CD4-positive, alpha-beta T cell (primary cell): ENCODE measurements at regions not wholly inside any gene's neighbourhood (a gene's known extent, or its start where the extent isn't known, plus 50 kb on each side); places are given as distances from the start of the nearest gene placed in this dataset.

Experiments used
- ATAC-seq: fragments of 200-7000 bp; cut with Tn5 transposase; one replicate; pipeline ENCODE4 v1.10.0; 2022; ENCODE audit warnings: mild to moderate bottlenecking; ENCODE audit not compliant: poor library complexity
- CTCF ChIA-PET: fragments of 350-600 bp; sonication (Branson Sonifier 250); formaldehyde crosslinking; loops from one replicate; lab custom pipeline; 2021; ENCODE audit warnings: antibody characterized with exemption, inconsistent platforms; lab: Charles Lee
- POLR2A ChIA-PET: fragments of 350-600 bp; sonication (Branson Sonifier 250); formaldehyde crosslinking; loops from one replicate; lab custom pipeline; 2021; ENCODE audit warnings: antibody characterized with exemption, inconsistent platforms; lab: Charles Lee
- DNase-seq, 14 experiments: peaks; one replicate each; pipeline ENCODE4 v3.0.0-alpha.2; 2013 to 2020; ENCODE audit warnings: mixed read lengths in 2 of 14
- H3K27ac ChIP-seq, 2 donors: one replicate each; pipeline versions ENCODE4 v1.5.1 to v1.7.0; 2013; ENCODE audit warnings: low read length in 2 of 2, low read depth in 1 of 2, mild to moderate bottlenecking in 1 of 2
- H3K27me3 ChIP-seq, 2 experiments: 1 replicate in 1 of 2; 2 replicates in 1 of 2; pipeline versions ENCODE4 v1.6.1 to v1.7.0; 2013; ENCODE audit warnings: low read length in 2 of 2, control low read depth in 1 of 2, mild to moderate bottlenecking in 1 of 2, moderate library complexity in 1 of 2; ENCODE audit not compliant: insufficient read depth in 2 of 2, control insufficient read depth in 1 of 2
- H3K36me3 ChIP-seq: one replicate; pipeline ENCODE4 v1.6.1; 2013; ENCODE audit warnings: low read length, control low read depth; ENCODE audit not compliant: insufficient read depth
- H3K4me1 ChIP-seq: one replicate; pipeline ENCODE4 v1.6.1; 2013; ENCODE audit warnings: low read length, control low read depth; ENCODE audit not compliant: insufficient read depth
- H3K4me3 ChIP-seq: one replicate; pipeline ENCODE4 v1.5.1; 2013; ENCODE audit warnings: mild to moderate bottlenecking, low read length, moderate library complexity
- H3K9me3 ChIP-seq, 2 experiments: 1 replicate in 1 of 2; 2 replicates in 1 of 2; pipeline versions ENCODE4 v1.6.1 to v1.7.0; 2013; ENCODE audit warnings: low read length in 2 of 2, mild to moderate bottlenecking in 2 of 2, control low read depth in 1 of 2, moderate library complexity in 1 of 2; ENCODE audit not compliant: control insufficient read depth in 1 of 2, insufficient read depth in 1 of 2
- H3K27ac Mint-ChIP-seq: one replicate; pipeline ENCODE4 v1.8.0; 2020; ENCODE audit warnings: mixed read lengths
- H3K27me3 Mint-ChIP-seq: one replicate; pipeline ENCODE4 v1.8.0; 2021; ENCODE audit warnings: mixed read lengths
- H3K36me3 Mint-ChIP-seq: one replicate; pipeline ENCODE4 v1.8.0; 2021; ENCODE audit warnings: low read depth, mixed read lengths
- H3K4me1 Mint-ChIP-seq: one replicate; pipeline ENCODE4 v1.8.0; 2021; ENCODE audit warnings: low read depth, mixed read lengths
- H3K4me3 Mint-ChIP-seq: one replicate; pipeline ENCODE4 v1.8.0; 2020; ENCODE audit warnings: mild to moderate bottlenecking, mixed read lengths
- H3K9me3 Mint-ChIP-seq: one replicate; pipeline ENCODE4 v1.8.0; 2020; ENCODE audit warnings: mixed read lengths
- CTCF ChIP-seq: fragments of 200-600 bp; IDR thresholded peaks from one replicate; pipeline ENCODE4 v1.8.0; 2022; ENCODE audit warnings: antibody characterized with exemption, mild to moderate bottlenecking
- intact Hi-C, 2 experiments: fragments of 100-400 bp; cut with DNase I in 1 of 2; cut with micrococcal nuclease in 1 of 2; formaldehyde crosslinking; loops; one replicate each; pipeline versions ENCODE4 v1.15.1 to v1.9.0; 2023 to 2025; cut with DNase I, micrococcal nuclease

GRCh38 chr7:48806731-48807130 is 117.6 kb upstream of the CDC14C start:
- no peak for TF ChIP-seq CTCF
- intact Hi-C loops: no loop called here
- ChIA-PET CTCF (no interaction called here), POLR2A (no interaction called here)
- H3K9me3 ChIP-seq: no peaks in the 10 kb centered on the region
- H3K36me3 ChIP-seq: no peaks in the 10 kb centered on the region
- ATAC-seq: no peak
- Mint-ChIP-seq H3K27me3 (no peaks in the 10 kb centered on the region), H3K27ac (no peak overlapping the region), H3K36me3 (no peaks in the 10 kb centered on the region), H3K9me3 (no peaks in the 10 kb centered on the region), H3K4me1 (no peaks in the 10 kb centered on the region), H3K4me3 (no peak overlapping the region)
- no peak for DNase-seq
- no peaks in the 10 kb centered on the region for H3K4me1 ChIP-seq
- no peak overlapping the region for H3K27ac ChIP-seq
- H3K4me3 ChIP-seq: no peak overlapping the region
- no peaks in the 10 kb centered on the region for H3K27me3 ChIP-seq

- Mint-ChIP-seq H3K4me3 (no peak overlapping the region), H3K27me3 (no peaks in the 10 kb centered on the region), H3K4me1 (no peaks in the 10 kb centered on the region), H3K36me3 (no peaks in the 10 kb centered on the region), H3K27ac (no peak overlapping the region), H3K9me3 (no peaks in the 10 kb centered on the region)
- no peaks in the 10 kb centered on the region for H3K9me3 ChIP-seq
- POLR2A ChIA-PET: no interaction called here
- H3K27ac ChIP-seq: no peak overlapping the region
- ATAC-seq (no peak), DNase-seq (no peak)
- CTCF ChIA-PET: no interaction called here
- no peaks in the 10 kb centered on the region for H3K36me3 ChIP-seq
- H3K4me1 ChIP-seq: no peaks in the 10 kb centered on the region
- no peak overlapping the region for H3K4me3 ChIP-seq
- intact Hi-C loops: no loop called here
- no peak for TF ChIP-seq CTCF
- H3K27me3 ChIP-seq: no peaks in the 10 kb centered on the region
Observed at GRCh38 chr7:48811071-48811470, 113.3 kb upstream of the CDC14C start.

- ATAC-seq (no peak), DNase-seq (no peak)
- CTCF ChIA-PET: no interaction called here
- Histone ChIP-seq H3K4me1 (no peaks in the 10 kb centered on the region), H3K27me3 (no peaks in the 10 kb centered on the region), H3K9me3 (no peaks in the 10 kb centered on the region), H3K4me3 (no peak overlapping the region), H3K36me3 (no peaks in the 10 kb centered on the region), H3K27ac (no peak overlapping the region)
- Mint-ChIP-seq H3K4me1 (no peaks in the 10 kb centered on the region), H3K9me3 (peaks cover 2% of the 10 kb centered on the region), H3K36me3 (no peaks in the 10 kb centered on the region), H3K27ac (no peak overlapping the region), H3K27me3 (no peaks in the 10 kb centered on the region), H3K4me3 (no peak overlapping the region)
- POLR2A ChIA-PET: no interaction called here
- intact Hi-C loops: no loop called here
- no peak for TF ChIP-seq CTCF
Observed at GRCh38 chr7:48813472-48813871, 110.9 kb upstream of the CDC14C start.
